Stimulated activated CD8-positive, alpha-beta memory T cell treated with anti-CD3 and anti-CD28 coated beads, Interleukin-7, amount 100 ng/mL, for 1 hour (primary cell): ENCODE measurements at regions not wholly inside any gene's neighbourhood (a gene's known extent, or its start where the extent isn't known, plus 50 kb on each side); places are given as distances from the start of the nearest gene placed in this dataset.

Source experiments
- DNase-seq, 2 donors: peaks; one replicate each; pipeline ENCODE4 v3.0.0-alpha.2; 2020; ENCODE audit warnings: low read depth in 2 of 2

GRCh38 chr7:1321411-1322239, 89.0 kb downstream of the UNCX start:
- no peak for DNase-seq

- no peak for DNase-seq
These were observed 89.8 kb downstream of the UNCX start for GRCh38 chr7:1322240-1323110.

- no peak for DNase-seq
These were observed 90.7 kb downstream of the UNCX start for GRCh38 chr7:1323178-1324027.

- no peak for DNase-seq
These were observed 91.6 kb downstream of the UNCX start for GRCh38 chr7:1324028-1324900.

GRCh38 chr7:1325246-1325645, 92.6 kb downstream of the UNCX start:
- no peak for DNase-seq

- no peak for DNase-seq
These were observed 93.2 kb downstream of the UNCX start for GRCh38 chr7:1325646-1326510.

GRCh38 chr7:1326511-1326785, 93.8 kb downstream of the UNCX start:
- no peak for DNase-seq

GRCh38 chr7:1329261-1329660, 96.6 kb downstream of the UNCX start:
- DNase-seq, result no peak

GRCh38 chr7:1329966-1330800, 97.5 kb downstream of the UNCX start:
- no peak for DNase-seq

- no peak for DNase-seq
These were observed 98.2 kb downstream of the UNCX start for GRCh38 chr7:1330801-1331425.

GRCh38 chr7:1331561-1332467, 99.1 kb downstream of the UNCX start:
- DNase-seq, result no peak

GRCh38 chr7:1336509-1336908, 103.8 kb downstream of the UNCX start:
- no peak for DNase-seq

GRCh38 chr7:1339611-1340010, 106.9 kb downstream of the UNCX start:
- DNase-seq, result no peak

- no peak for DNase-seq
These were observed 107.4 kb downstream of the UNCX start for GRCh38 chr7:1340031-1340430.

- DNase-seq, result no peak
These were observed 108.0 kb downstream of the UNCX start for GRCh38 chr7:1340461-1341360.

GRCh38 chr7:1341361-1342089, 108.9 kb downstream of the UNCX start:
- no peak for DNase-seq
